ENCODE measurements at regions not wholly inside any gene's neighbourhood (a gene's known extent, or its start where the extent isn't known, plus 50 kb on each side); places are given as distances from the start of the nearest gene placed in this dataset.

- TF ChIP-seq ZNF462 (CRISPR knock-in tag; IDR thresholded peaks at IDR 0.05), result no peak
- no peak for TF ChIP-seq EZH2 (IDR thresholded peaks at IDR 0.05; ENCODE audit: low read depth, unreplicated experiment)
- no peak for TF ChIP-seq ZNF331 (CRISPR knock-in tag; IDR thresholded peaks at IDR 0.05; ENCODE audit: low read depth)
- TF ChIP-seq CREB1 (CRISPR knock-in tag; IDR thresholded peaks at IDR 0.05; ENCODE audit: low read depth), result no peak
These were observed 341.8 kb upstream of the CNTNAP2 start (continued) for GRCh38 chr7:145774777-145775176.

DNA sequence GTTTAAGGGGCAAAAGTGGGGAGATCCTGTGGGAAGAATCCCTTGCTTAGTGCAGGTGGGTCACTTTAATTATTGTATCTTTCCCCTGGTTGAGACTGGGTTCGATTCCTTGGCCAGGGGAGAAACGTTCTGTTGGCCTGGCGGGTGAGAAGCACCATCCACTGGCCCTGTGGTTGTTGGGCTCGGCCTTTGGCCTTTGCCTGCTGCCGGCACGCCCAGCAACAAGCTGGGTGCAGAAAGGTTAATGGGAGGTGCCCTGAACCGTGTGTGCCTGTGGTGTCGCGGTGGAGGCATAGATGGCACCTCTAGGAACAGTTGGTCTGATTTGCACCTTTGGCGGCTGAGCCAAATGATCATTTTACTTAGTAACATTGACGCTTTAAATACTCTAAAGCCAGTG, 363.6 kb upstream of the CNTNAP2 start:
- TF ChIP-seq ZNF114 (CRISPR knock-in tag; IDR thresholded peaks at IDR 0.05) (no peak), STAT1 (IDR thresholded peaks at IDR 0.05; ENCODE audit: unreplicated experiment) (no peak), ZNF331 (CRISPR knock-in tag; IDR thresholded peaks at IDR 0.05; ENCODE audit: low read depth) (no peak), JUNB (IDR thresholded peaks at IDR 0.05; ENCODE audit: unreplicated experiment) (no peak), EZH2 (IDR thresholded peaks at IDR 0.05; ENCODE audit: low read depth, unreplicated experiment) (no peak)
- TF ChIP-seq, protein P1, sequence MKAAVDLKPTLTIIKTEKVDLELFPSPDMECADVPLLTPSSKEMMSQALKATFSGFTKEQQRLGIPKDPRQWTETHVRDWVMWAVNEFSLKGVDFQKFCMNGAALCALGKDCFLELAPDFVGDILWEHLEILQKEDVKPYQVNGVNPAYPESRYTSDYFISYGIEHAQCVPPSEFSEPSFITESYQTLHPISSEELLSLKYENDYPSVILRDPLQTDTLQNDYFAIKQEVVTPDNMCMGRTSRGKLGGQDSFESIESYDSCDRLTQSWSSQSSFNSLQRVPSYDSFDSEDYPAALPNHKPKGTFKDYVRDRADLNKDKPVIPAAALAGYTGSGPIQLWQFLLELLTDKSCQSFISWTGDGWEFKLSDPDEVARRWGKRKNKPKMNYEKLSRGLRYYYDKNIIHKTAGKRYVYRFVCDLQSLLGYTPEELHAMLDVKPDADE (IDR thresholded peaks at IDR 0.05), result no peak
- Histone ChIP-seq H3F3A (replicated peaks; ENCODE audit: low read depth) (no peaks in the 10 kb centered on the region), H3K27me3 (ENCODE audit: insufficient read depth) (no peaks in the 10 kb centered on the region), H3K27ac (ENCODE audit: low read depth) (no peak overlapping the region), H3K4me2 (no peak overlapping the region), H3K79me2 (replicated peaks; ENCODE audit: insufficient read depth) (no peaks in the 10 kb centered on the region), H3K36me3 (ENCODE audit: insufficient read depth) (no peaks in the 10 kb centered on the region; the same call in 1 of the 2 replicates), H3K4me3 (no peak overlapping the region), H4K20me1 (replicated peaks; ENCODE audit: insufficient read depth) (no peaks in the 10 kb centered on the region), H3K9me2 (ENCODE audit: insufficient read depth) (no peaks in the 10 kb centered on the region), H3K4me1 (ENCODE audit: insufficient read depth) (no peaks in the 10 kb centered on the region), H2AFZ (no peak overlapping the region)
- DNase-seq (ENCODE audit: low spot score) (no peak), ATAC-seq (no peak)
- peaks cover 12% of the 10 kb centered on the region; the same call in 2 of the 3 replicates for H3K36me3 Mint-ChIP-seq (ENCODE audit: low read depth)
- H3K4me3 Mint-ChIP-seq, result no peak overlapping the region
- no peaks in the 10 kb centered on the region for H3K4me1 Mint-ChIP-seq
- peaks cover 75% of the 10 kb centered on the region for H3K9me3 Mint-ChIP-seq
- H3K27ac Mint-ChIP-seq, result no peak overlapping the region
- no peaks in the 10 kb centered on the region for H3K27me3 Mint-ChIP-seq (ENCODE audit: insufficient read depth, low read depth, poor library complexity)

Measured in GM23338 (cell line).